IMR-90 (cell line): ENCODE measurements at regions not wholly inside any gene's neighbourhood (a gene's known extent, or its start where the extent isn't known, plus 50 kb on each side); places are given as distances from the start of the nearest gene placed in this dataset.

ENCODE experiments used
- ATAC-seq: fragments of 200-7000 bp; cut with Tn5 transposase; 2 replicates; pipeline ENCODE4 v1.9.1; 2020; ENCODE audit warnings: low read depth, mild to moderate bottlenecking, moderate library complexity
- BruUV-seq: library from RNA; stranded (reverse); fragments of 400-500 nt; replicated peaks from 2 replicates; lab custom pipeline; 2021; lab: Mats Ljungman, UMichigan
- CTCF ChIA-PET: fragments of 300-600 bp; formaldehyde crosslinking; extraction: SDS; loops from one replicate; lab custom pipeline; 2021; ENCODE audit warnings: antibody characterized with exemption; lab: Yijun Ruan, JAX
- POLR2A ChIA-PET: fragments of 300-600 bp; sonication (Branson Sonifier 250); formaldehyde crosslinking; loops from one replicate; lab custom pipeline; 2022; ENCODE audit warnings: antibody characterized with exemption; ENCODE audit not compliant: unreplicated experiment; lab: Charles Lee
- DNase-seq: peaks from one replicate; pipeline ENCODE4 v3.0.0; 2013
- H2AFZ ChIP-seq: replicated peaks from 2 replicates; pipeline ENCODE3; 2013; ENCODE audit warnings: low read length, mild to moderate bottlenecking; ENCODE audit not compliant: poor library complexity
- H2AK5ac ChIP-seq: 2 replicates; pipeline ENCODE4 v1.6.1; 2013; ENCODE audit warnings: low read depth, low read length, inconsistent platforms
- H2AK9ac ChIP-seq: replicated peaks from 2 replicates; pipeline ENCODE3; 2013; ENCODE audit warnings: mild to moderate bottlenecking, low read depth, low read length, moderate library complexity; ENCODE audit not compliant: poor library complexity
- H2BK120ac ChIP-seq: 2 replicates; pipeline ENCODE4 v1.6.1; 2013; ENCODE audit warnings: low read depth, low read length, inconsistent platforms
- H2BK15ac ChIP-seq: 3 replicates; pipeline ENCODE4 v1.6.1; 2013; ENCODE audit warnings: low read depth, low read length, inconsistent platforms
- H2BK20ac ChIP-seq: 2 replicates; pipeline ENCODE4 v1.6.1; 2013; ENCODE audit warnings: low read depth, mild to moderate bottlenecking, inconsistent platforms, low read length, moderate library complexity
- H2BK5ac ChIP-seq: 2 replicates; pipeline ENCODE4 v1.6.1; 2013; ENCODE audit warnings: mild to moderate bottlenecking, low read depth, low read length, inconsistent platforms; ENCODE audit not compliant: poor library complexity, severe bottlenecking
- H3K14ac ChIP-seq: replicated peaks from 2 replicates; pipeline ENCODE4 v1.6.1; 2013; ENCODE audit warnings: low read depth, low read length, inconsistent platforms
- H3K18ac ChIP-seq: 2 replicates; pipeline ENCODE4 v1.6.1; 2013; ENCODE audit warnings: low read depth, low read length, control low read depth
- H3K23ac ChIP-seq: 2 replicates; pipeline ENCODE4 v1.6.1; 2013; ENCODE audit warnings: low read depth, low read length, inconsistent platforms
- H3K27ac ChIP-seq: 2 replicates; pipeline ENCODE4 v1.5.1; 2013; ENCODE audit warnings: mild to moderate bottlenecking, control low read depth, low read length; ENCODE audit not compliant: insufficient read depth
- H3K27me3 ChIP-seq: 2 replicates; pipeline ENCODE4 v1.6.1; 2013; ENCODE audit warnings: low read length; ENCODE audit not compliant: control insufficient read depth, insufficient read depth
- H3K36me3 ChIP-seq: 2 replicates; pipeline ENCODE4 v1.6.1; 2013; ENCODE audit warnings: low read length, mixed read lengths; ENCODE audit not compliant: control insufficient read depth, insufficient read depth
- H3K4ac ChIP-seq: 2 replicates; pipeline ENCODE4 v1.6.1; 2013; ENCODE audit warnings: low read depth, low read length, inconsistent platforms
- H3K4me1 ChIP-seq: 2 replicates; pipeline ENCODE4 v1.6.1; 2013; ENCODE audit warnings: low read length, mixed read lengths; ENCODE audit not compliant: control insufficient read depth, insufficient read depth
- H3K4me2 ChIP-seq: 2 replicates; pipeline ENCODE4 v1.6.1; 2013; ENCODE audit warnings: low read depth, mild to moderate bottlenecking, control low read depth, low read length, moderate library complexity
- H3K4me3 ChIP-seq: 2 replicates; pipeline ENCODE4 v1.5.1; 2013; ENCODE audit warnings: low read depth, mild to moderate bottlenecking, control low read depth, low read length, moderate library complexity; ENCODE audit not compliant: insufficient read depth
- H3K56ac ChIP-seq: 2 replicates; pipeline ENCODE4 v1.6.1; 2013; ENCODE audit warnings: low read length, inconsistent platforms; ENCODE audit not compliant: insufficient read depth; ENCODE audit errors: extremely low read depth
- H3K79me1 ChIP-seq, 2 experiments: 2 replicates each; pipeline ENCODE4 v1.6.1; 2013; ENCODE audit warnings: low read length in 2 of 2, inconsistent platforms in 1 of 2, low read depth in 1 of 2
- H3K9ac ChIP-seq: 2 replicates; pipeline ENCODE4 v1.6.1; 2013; ENCODE audit warnings: low read depth, low read length, control low read depth
- H3K9me1 ChIP-seq: 2 replicates; pipeline ENCODE4 v1.6.1; 2013; ENCODE audit warnings: low read length, inconsistent platforms; ENCODE audit not compliant: insufficient read depth
- H3K9me3 ChIP-seq: 2 replicates; pipeline ENCODE4 v1.6.1; 2013; ENCODE audit warnings: low read length; ENCODE audit not compliant: control insufficient read depth, insufficient read depth
- H4K20me1 ChIP-seq: 2 replicates; pipeline ENCODE4 v1.6.1; 2013; ENCODE audit warnings: low read length, inconsistent platforms; ENCODE audit not compliant: insufficient read depth
- H4K5ac ChIP-seq: 2 replicates; pipeline ENCODE4 v1.6.1; 2013; ENCODE audit warnings: mild to moderate bottlenecking, low read depth, low read length, control low read depth
- H4K8ac ChIP-seq, 2 experiments: 2 replicates each; pipeline ENCODE4 v1.6.1; 2013; ENCODE audit warnings: low read depth in 2 of 2, low read length in 2 of 2, control low read depth in 1 of 2, inconsistent platforms in 1 of 2
- H4K91ac ChIP-seq: 2 replicates; pipeline ENCODE4 v1.6.1; 2013; ENCODE audit warnings: low read depth, low read length, inconsistent platforms; ENCODE audit not compliant: insufficient read depth
- BHLHE40 ChIP-seq: fragments of 150-350 bp; IDR thresholded peaks from 2 replicates; pipeline ENCODE4 v1.6.1; 2016; ENCODE audit warnings: mild to moderate bottlenecking, low read depth, low read length
- CEBPB ChIP-seq: IDR thresholded peaks from 2 replicates; pipeline ENCODE4 v1.6.1; 2012; ENCODE audit warnings: low read depth, low read length, improper control_type of control experiment
- CTCF ChIP-seq: conservative IDR thresholded peaks from 2 replicates; pipeline ENCODE4 v1.5.1; 2012; ENCODE audit warnings: mild to moderate bottlenecking, low read depth, low read length, improper control_type of control experiment
- ELK1 ChIP-seq: fragments of 150-350 bp; IDR thresholded peaks from 2 replicates; pipeline ENCODE4 v1.6.1; 2016; ENCODE audit warnings: low read depth, mild to moderate bottlenecking, low read length, moderate library complexity, borderline replicate concordance
- FOS ChIP-seq: fragments of 150-350 bp; IDR thresholded peaks from 2 replicates; pipeline ENCODE4 v1.6.1; 2016; ENCODE audit warnings: low read depth, low read length
- MAFK ChIP-seq: IDR thresholded peaks from 2 replicates; pipeline ENCODE4 v1.6.1; 2012; ENCODE audit warnings: low read depth, low read length, improper control_type of control experiment
- MAZ ChIP-seq: IDR thresholded peaks from 2 replicates; pipeline ENCODE4 v1.6.1; 2012; ENCODE audit warnings: low read depth, mild to moderate bottlenecking, low read length, improper control_type of control experiment, moderate library complexity, borderline replicate concordance
- MXI1 ChIP-seq: IDR thresholded peaks from 2 replicates; pipeline ENCODE4 v1.6.1; 2012; ENCODE audit warnings: low read depth, mild to moderate bottlenecking, low read length, moderate library complexity, borderline replicate concordance
- NFE2L2 ChIP-seq: fragments of 150-350 bp; IDR thresholded peaks from 2 replicates; pipeline ENCODE4 v1.6.1; 2016; ENCODE audit warnings: low read depth, mild to moderate bottlenecking, low read length
- POLR2A ChIP-seq: IDR thresholded peaks from 2 replicates; pipeline ENCODE4 v1.6.1; 2012; ENCODE audit warnings: mild to moderate bottlenecking, low read depth, low read length
- RAD21 ChIP-seq: IDR thresholded peaks from 2 replicates; pipeline ENCODE4 v1.6.1; 2012; ENCODE audit warnings: low read length, improper control_type of control experiment
- RCOR1 ChIP-seq: IDR thresholded peaks from 2 replicates; pipeline ENCODE4 v1.6.1; 2012; ENCODE audit warnings: mild to moderate bottlenecking, low read length, improper control_type of control experiment; ENCODE audit not compliant: insufficient replicate concordance
- RFX5 ChIP-seq: IDR thresholded peaks from 2 replicates; pipeline ENCODE4 v1.8.0; 2012; ENCODE audit warnings: low read depth, mild to moderate bottlenecking, low read length, moderate library complexity
- SMC3 ChIP-seq: fragments of 150-350 bp; IDR thresholded peaks from 2 replicates; pipeline ENCODE4 v1.6.1; 2016; ENCODE audit warnings: low read depth, mild to moderate bottlenecking, antibody characterized with exemption, low read length, moderate library complexity
- USF2 ChIP-seq: fragments of 150-350 bp; IDR thresholded peaks from 2 replicates; pipeline ENCODE4 v1.6.1; 2017; ENCODE audit warnings: mild to moderate bottlenecking, antibody characterized with exemption, low read length, low read depth
- WGBS, 2 experiments: methylation state at CpG; one replicate each; pipeline versions ENCODE4 v1.1.5 to v1.1.7; 2013; ENCODE audit warnings: missing lambda C conversion rate in 2 of 2; ENCODE audit not compliant: insufficient read length in 1 of 2; ENCODE audit errors: extremely low coverage in 2 of 2; 5-methylcytosine and 5-hydroxymethylcytosine counted together
- dilution Hi-C: fragments of 300-500 bp; cut with HindIII; formaldehyde crosslinking; loops from one replicate; pipeline ENCODE4 v1.14.3; 2018; ENCODE audit warnings: low sequenced_read_pairs; ENCODE audit not compliant: unreplicated experiment
- in situ Hi-C: fragments of 300-500 bp; cut with MboI; formaldehyde crosslinking; loops from 3 replicates; pipeline ENCODE4 v1.14.3; 2019; ENCODE audit warnings: low sequenced_read_pairs, inconsistent platforms, mixed read lengths
- intact Hi-C: fragments of 100-400 bp; cut with micrococcal nuclease; formaldehyde crosslinking; loops from 2 replicates; pipeline ENCODE4 v1.10.0; 2022

- POLR2A ChIA-PET = no interaction called here
- dilution Hi-C loops = no loop called here
- Histone ChIP-seq H3K23ac (no peak overlapping the region), H3K4me1 (peaks cover 9% of the 10 kb centered on the region), H2AFZ (no peak overlapping the region), H2BK5ac (no peak overlapping the region), H4K91ac (no peak overlapping the region), H3K9ac (no peak overlapping the region), H3K14ac (no peak overlapping the region), H4K20me1 (no peaks in the 10 kb centered on the region), H4K5ac (no peak overlapping the region), H3K79me1 (peaks cover 0 to 3% of the 10 kb centered on the region in 2 experiments; a peak in 1 of 4 replicates), H3K27ac (no peak overlapping the region), H3K9me3 (no peaks in the 10 kb centered on the region), H2BK20ac (peak overlapping the region; percentile 8; the same call in 1 of the 2 replicates), H3K18ac (no peak overlapping the region), H3K27me3 (no peaks in the 10 kb centered on the region), H3K56ac (no peak overlapping the region), H2BK120ac (no peak overlapping the region), H3K4me3 (no peak overlapping the region), H2BK15ac (no peak overlapping the region; the same call in 2 of the 3 replicates), H2AK5ac (0 out of 2 replicates have a peak overlapping the region, but pooled peaks have one; percentile 30), H3K9me1 (peaks cover 5% of the 10 kb centered on the region; the same call in 1 of the 2 replicates), H2AK9ac (no peak overlapping the region), H3K4me2 (no peak overlapping the region), H4K8ac (no peak overlapping the region), H3K36me3 (no peaks in the 10 kb centered on the region), H3K4ac (peak overlapping the region; percentile 3; the same call in 1 of the 2 replicates)
- WGBS, 2 experiments = no CpG with 5 or more reads among the region's 3 CpGs
- no peak for DNase-seq
- no peak for TF ChIP-seq MAZ
- TF ChIP-seq CTCF = no peak
- no peak for TF ChIP-seq POLR2A
- no peak for TF ChIP-seq RAD21
- no peak for TF ChIP-seq CEBPB
- TF ChIP-seq MXI1 = no peak
- no peak for TF ChIP-seq SMC3
- TF ChIP-seq BHLHE40 = no peak
- no peak for TF ChIP-seq RCOR1
- TF ChIP-seq RFX5 = no peak
- TF ChIP-seq MAFK = no peak
- no peak for TF ChIP-seq USF2
- TF ChIP-seq FOS = no peak
- no peak for TF ChIP-seq ELK1
- TF ChIP-seq NFE2L2 = no peak
- ATAC-seq = no peak
- CTCF ChIA-PET = interaction anchor here (0.7 to 1.8 kb wide), 3 partner anchors 17 to 466 kb away, joined by 3 to 5 read pairs (median 4); no protein-coding TSS in a partner anchor
- no TSS peak for BruUV-seq
- in situ Hi-C loops = no loop called here
- intact Hi-C loops = no loop called here
Measured at GRCh38 chr5:93153461-93153860, 427.6 kb downstream of the NR2F1-AS1 start.
